HepG2 (cell line): ENCODE measurements at regions not wholly inside any gene's neighbourhood (a gene's known extent, or its start where the extent isn't known, plus 50 kb on each side); places are given as distances from the start of the nearest gene placed in this dataset.

Source experiments
- ATAC-seq: fragments of 200-7000 bp; cut with Tn5 transposase; 3 replicates; pipeline ENCODE4 v1.9.1; 2020; ENCODE audit warnings: mild to moderate bottlenecking, moderate library complexity
- BruUV-seq: library from RNA; stranded (reverse); fragments of 400-500 nt; replicated peaks from 2 replicates; lab custom pipeline; 2021; lab: Mats Ljungman, UMichigan
- CTCF ChIA-PET: fragments of 300-600 bp; formaldehyde crosslinking; extraction: SDS; loops from one replicate; lab custom pipeline; 2021; ENCODE audit warnings: low total read pairs, inconsistent platforms, low intra/inter-chr PET ratio; lab: Yijun Ruan, JAX
- POLR2A ChIA-PET: fragments of 350-600 bp; sonication (Branson Sonifier 250); formaldehyde crosslinking; loops from one replicate; lab custom pipeline; 2020; ENCODE audit warnings: antibody characterized with exemption, inconsistent platforms; lab: Yijun Ruan, JAX
- DNase-seq: peaks from one replicate; pipeline ENCODE4 v3.0.0-alpha.2; 2015; ENCODE audit warnings: low spot score
- FAIRE-seq: peaks from 3 replicates; lab custom pipeline; 2011; peaks lifted over from hg19 to GRCh38; lab: Jason Lieb, UNC
- H2AFZ ChIP-seq: one replicate; pipeline ENCODE4 v1.6.1; 2011; ENCODE audit warnings: low read length, inconsistent platforms
- H3K27ac ChIP-seq: fragments of 300-600 bp; 3 replicates; pipeline ENCODE4 v1.8.0; 2011; ENCODE audit warnings: mixed run types, mild to moderate bottlenecking, mixed read lengths, low read length, inconsistent platforms; ENCODE audit not compliant: insufficient read depth; ENCODE audit errors: extremely low read length
- H3K27me3 ChIP-seq, 2 experiments: fragments of 200-600 bp in 1 of 2; 2 replicates in 1 of 2; 3 replicates in 1 of 2; pipeline versions ENCODE4 v1.6.0 to v1.8.0; 2011; ENCODE audit warnings: low read length in 2 of 2, mild to moderate bottlenecking in 2 of 2, moderate library complexity in 2 of 2, inconsistent platforms in 1 of 2; ENCODE audit not compliant: insufficient read depth in 2 of 2, control insufficient read depth in 1 of 2
- H3K36me3 ChIP-seq, 2 experiments: fragments of 200-600 bp in 1 of 2; replicated peaks in 1 of 2; 2 replicates in 1 of 2; 3 replicates in 1 of 2; pipeline versions ENCODE4 v1.5.1 to v1.8.0; 2011; ENCODE audit warnings: low read length in 2 of 2, inconsistent platforms in 1 of 2; ENCODE audit not compliant: insufficient read depth in 2 of 2, control insufficient read depth in 1 of 2
- H3K4me1 ChIP-seq: 2 replicates; pipeline ENCODE4 v1.5.1; 2012; ENCODE audit warnings: low read length, inconsistent platforms; ENCODE audit not compliant: insufficient read depth
- H3K4me2 ChIP-seq: 2 replicates; pipeline ENCODE4 v1.6.0; 2011; ENCODE audit warnings: low read depth, low read length, inconsistent platforms
- H3K4me3 ChIP-seq, 3 experiments: fragments of 200-600 bp in 1 of 3; sonication (generic), shearing (Covaris generic) in 1 of 3; replicated peaks in 1 of 3; 2 replicates each; pipeline ENCODE4 v1.5.1; 2011 to 2016; ENCODE audit warnings: low read length in 3 of 3, inconsistent platforms in 2 of 3, low read depth in 2 of 3, mild to moderate bottlenecking in 2 of 3, control low read depth in 1 of 3, mixed read lengths in 1 of 3; ENCODE audit not compliant: insufficient read depth in 1 of 3
- H3K79me2 ChIP-seq: one replicate; pipeline ENCODE4 v1.6.1; 2011; ENCODE audit warnings: low read length, inconsistent platforms; ENCODE audit not compliant: insufficient read depth
- H3K9ac ChIP-seq: 2 replicates; pipeline ENCODE4 v1.6.0; 2011; ENCODE audit warnings: mild to moderate bottlenecking, low read depth, low read length, inconsistent platforms; ENCODE audit not compliant: insufficient read depth
- H3K9me3 ChIP-seq: 2 replicates; pipeline ENCODE4 v1.5.1; 2012; ENCODE audit warnings: mild to moderate bottlenecking, low read length
- H4K20me1 ChIP-seq: 2 replicates; pipeline ENCODE4 v1.6.0; 2011; ENCODE audit warnings: inconsistent platforms, mild to moderate bottlenecking, low read length, moderate library complexity; ENCODE audit not compliant: insufficient read depth
- HMGXB3 ChIP-seq: sonication (generic); formaldehyde crosslinking; IDR thresholded peaks from 2 replicates; pipeline ENCODE4 v1.4.0; 2020; ENCODE audit warnings: missing genetic modification reagents, borderline replicate concordance
- NFAT5 ChIP-seq: sonication (generic); formaldehyde crosslinking; IDR thresholded peaks from 2 replicates; pipeline ENCODE4 v1.4.0; 2020; ENCODE audit warnings: missing genetic modification reagents
- NR1H2 ChIP-seq: sonication (generic); formaldehyde crosslinking; IDR thresholded peaks from 2 replicates; pipeline ENCODE4 v1.8.1; 2022; ENCODE audit warnings: low read depth, missing genetic modification reagents, borderline replicate concordance
- REXO4 ChIP-seq: sonication (generic); formaldehyde crosslinking; IDR thresholded peaks from 2 replicates; pipeline ENCODE4 v1.8.0; 2022; ENCODE audit warnings: missing genetic modification reagents, mild to moderate bottlenecking, borderline replicate concordance
- SOX5 ChIP-seq: IDR thresholded peaks from 2 replicates; pipeline ENCODE4 v1.6.1; 2016; ENCODE audit warnings: borderline replicate concordance
- ZC3H4 ChIP-seq: sonication (generic); formaldehyde crosslinking; IDR thresholded peaks from 2 replicates; pipeline ENCODE4 v1.4.0; 2020; ENCODE audit warnings: missing genetic modification reagents, borderline replicate concordance
- ZNF597 ChIP-seq: sonication (generic); formaldehyde crosslinking; IDR thresholded peaks from 2 replicates; pipeline ENCODE4 v1.5.0; 2020; ENCODE audit warnings: missing genetic modification reagents
- ZNF605 ChIP-seq: sonication (generic); formaldehyde crosslinking; IDR thresholded peaks from 2 replicates; pipeline ENCODE4 v1.8.0; 2022; ENCODE audit warnings: mild to moderate bottlenecking, missing genetic modification reagents
- ZNF704 ChIP-seq: sonication (generic); formaldehyde crosslinking; IDR thresholded peaks from 2 replicates; pipeline ENCODE4 v1.8.1; 2023; ENCODE audit warnings: mild to moderate bottlenecking, inconsistent platforms, moderate library complexity, missing genetic modification reagents, borderline replicate concordance
- WGBS: methylation state at CpG from one replicate; pipeline ENCODE4 v1.1.6; 2017; ENCODE audit warnings: low lambda C conversion rate; 5-methylcytosine and 5-hydroxymethylcytosine counted together
- in situ Hi-C: cut with HindIII; loops from 2 replicates; pipeline ENCODE4 v1.10.0; 2017; ENCODE audit warnings: low pct_unique_long_range_greater_than_20kb; ENCODE audit not compliant: extremely low pct_ligation_motif_present
- intact Hi-C: fragments of 100-400 bp; cut with micrococcal nuclease; formaldehyde crosslinking; loops from one replicate; pipeline ENCODE4 v1.10.0; 2022; ENCODE audit not compliant: unreplicated experiment

- TF ChIP-seq ZNF704 (no peak), REXO4 (no peak), SOX5 (CRISPR knock-in tag) (no peak)
Measured at GRCh38 chr4:24727390-24728224, 67.8 kb upstream of the SOD3 start (continued).

DNA sequence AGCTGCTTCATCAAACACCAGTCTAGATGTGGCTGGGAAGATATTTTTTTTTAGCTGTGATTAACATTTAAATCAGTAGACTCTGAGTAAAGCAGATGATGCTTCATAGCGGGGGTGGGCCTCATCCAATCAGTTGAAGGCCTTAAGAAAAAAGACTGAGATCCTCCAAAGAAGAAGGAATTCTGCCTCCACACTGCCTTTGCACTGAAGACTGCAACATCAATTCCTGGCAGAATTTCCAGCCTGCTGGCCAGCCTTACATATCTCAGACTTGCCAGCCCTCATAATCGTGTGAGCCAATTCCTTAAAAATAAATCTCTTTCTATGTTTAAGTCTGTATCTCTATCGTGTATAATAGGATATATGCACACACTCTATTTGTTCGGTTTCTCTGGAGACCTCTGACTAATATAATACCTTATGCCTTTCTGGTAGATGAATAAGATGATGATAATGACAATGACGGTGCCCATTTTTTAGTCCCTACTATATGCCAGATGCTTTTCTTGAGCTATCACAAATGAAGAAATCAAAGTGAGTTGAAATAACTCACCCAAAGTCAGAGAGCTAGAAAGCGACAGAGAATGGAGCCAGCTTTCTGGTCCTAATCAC is 66.1 kb upstream of the SOD3 start:
- Histone ChIP-seq H3K9ac (no peak overlapping the region), H3K36me3 (no peaks in the 10 kb centered on the region), H3K27me3 (no peaks in the 10 kb centered on the region), H3K27ac (no peak overlapping the region), H3K4me2 (no peak overlapping the region), H3K9me3 (no peaks in the 10 kb centered on the region), H4K20me1 (no peaks in the 10 kb centered on the region), H3K4me3 (no peak overlapping the region), H2AFZ (no peak overlapping the region), H3K4me1 (no peaks in the 10 kb centered on the region), H3K79me2 (no peaks in the 10 kb centered on the region)
- in situ Hi-C loops, result no loop called here
- POLR2A ChIA-PET, result no interaction called here
- ATAC-seq (no peak), FAIRE-seq (no peak), DNase-seq (no peak)
- CTCF ChIA-PET, result no interaction called here
- BruUV-seq, result no TSS peak
- intact Hi-C loops, result no loop called here
- WGBS, result 16% methylated on average over 6 of the region's 6 CpGs
- TF ChIP-seq ZNF597 (no peak), ZNF605 (CRISPR knock-in tag) (no peak), NFAT5 (CRISPR knock-in tag) (no peak), NR1H2 (CRISPR knock-in tag) (no peak), HMGXB3 (CRISPR knock-in tag) (no peak), ZC3H4 (CRISPR knock-in tag) (no peak)
